Kidney glomerular epithelial cell (primary cell): ENCODE measurements at regions not wholly inside any gene's neighbourhood (a gene's known extent, or its start where the extent isn't known, plus 50 kb on each side); places are given as distances from the start of the nearest gene placed in this dataset.

ENCODE experiments used
- DNase-seq: peaks from one replicate; lab custom pipeline; 2025; lab: John Stamatoyannopoulos, UW

DNA sequence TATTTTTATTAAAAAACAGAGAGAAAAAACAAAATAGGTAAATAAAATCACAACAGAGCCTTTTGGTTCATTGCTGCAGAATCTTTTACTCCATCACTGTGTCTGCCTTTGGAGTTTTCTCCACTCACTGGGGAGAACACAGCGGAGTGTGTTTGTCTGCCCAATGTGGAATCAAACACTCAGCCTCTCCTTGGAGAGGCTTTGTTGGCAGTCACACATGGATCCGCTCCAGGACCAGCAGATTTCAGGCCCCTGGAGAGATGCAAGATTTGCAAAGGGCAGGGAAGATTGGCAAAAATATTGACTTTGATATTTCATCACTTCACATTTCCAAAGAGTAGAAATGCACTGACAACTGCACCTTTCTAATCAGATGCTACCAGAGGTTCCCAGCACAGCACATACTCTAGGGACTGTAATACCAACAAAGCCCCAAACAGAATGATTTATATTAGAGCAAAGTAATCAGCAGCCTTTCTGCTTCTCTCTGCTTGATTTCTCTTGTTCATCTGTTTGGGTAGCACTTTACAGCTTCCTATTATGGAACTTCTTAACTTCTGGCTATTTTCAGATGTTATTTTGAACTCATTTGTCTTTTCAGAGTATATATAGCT, 1898.8 kb upstream of the PIK3C3 start:
- DNase-seq, result no peak

DNA sequence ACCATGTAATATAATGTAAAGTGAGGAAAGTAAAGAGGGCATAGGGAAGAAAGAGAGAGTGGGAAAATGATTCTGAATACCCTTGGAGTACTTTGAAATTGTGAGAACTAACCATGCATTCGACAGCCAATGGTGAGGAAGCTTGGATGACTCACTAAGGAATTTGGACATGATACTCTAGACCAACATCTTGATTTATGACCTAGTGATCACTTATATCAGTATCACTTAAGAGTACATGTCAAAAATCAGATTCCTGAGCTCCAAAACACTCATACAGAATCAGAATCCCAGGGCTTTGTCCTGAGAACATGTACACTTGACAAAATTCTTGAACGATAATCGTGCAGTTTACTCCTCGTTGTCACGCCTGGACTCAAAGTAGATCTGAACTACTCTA, 1899.8 kb upstream of the PIK3C3 start:
- peak; percentile 9 for DNase-seq

DNA sequence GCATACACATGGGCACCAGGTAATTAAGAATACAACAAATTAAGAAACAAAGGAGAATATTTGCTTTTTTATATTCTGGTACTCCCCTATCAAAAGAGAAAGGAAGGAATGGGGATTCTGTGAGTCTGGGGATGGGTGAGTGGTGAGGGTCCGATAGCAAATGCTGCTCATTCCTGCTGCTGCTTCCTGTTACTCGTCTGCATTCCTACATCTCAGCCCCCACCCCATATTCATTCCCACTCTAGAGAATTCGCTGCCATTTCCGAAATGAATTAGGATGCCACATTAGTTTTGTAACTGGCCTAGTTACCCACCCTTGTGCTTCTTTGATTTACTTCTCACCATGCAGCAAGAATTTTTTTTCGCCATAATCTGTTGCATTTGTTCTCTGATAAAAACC, 1905.3 kb upstream of the PIK3C3 start:
- DNase-seq, result no peak

- no peak for DNase-seq
These were observed 1906.0 kb upstream of the PIK3C3 start for GRCh38 chr18:40048886-40049650.

DNA sequence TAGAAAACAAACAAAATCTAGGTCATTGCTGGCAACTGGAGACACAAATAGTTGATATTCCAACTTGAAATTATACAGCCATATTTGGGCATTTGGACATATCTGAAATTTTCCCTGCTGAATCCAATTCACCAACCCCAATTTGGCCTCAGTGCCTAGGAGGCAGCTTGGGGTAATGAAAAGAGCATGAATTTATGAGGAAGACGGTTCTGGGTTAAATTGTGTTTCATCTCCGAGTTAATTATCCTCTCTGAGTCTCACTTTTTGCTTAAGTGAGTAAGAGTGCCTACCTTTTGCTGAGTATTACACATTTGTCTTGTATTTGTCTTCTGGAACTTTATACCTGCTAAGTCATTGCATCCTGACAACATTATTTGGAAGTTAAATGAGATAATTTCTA, 1906.8 kb upstream of the PIK3C3 start:
- DNase-seq, result no peak

GRCh38 chr18:40046596-40046995, 1908.4 kb upstream of the PIK3C3 start:
- no peak for DNase-seq

DNA sequence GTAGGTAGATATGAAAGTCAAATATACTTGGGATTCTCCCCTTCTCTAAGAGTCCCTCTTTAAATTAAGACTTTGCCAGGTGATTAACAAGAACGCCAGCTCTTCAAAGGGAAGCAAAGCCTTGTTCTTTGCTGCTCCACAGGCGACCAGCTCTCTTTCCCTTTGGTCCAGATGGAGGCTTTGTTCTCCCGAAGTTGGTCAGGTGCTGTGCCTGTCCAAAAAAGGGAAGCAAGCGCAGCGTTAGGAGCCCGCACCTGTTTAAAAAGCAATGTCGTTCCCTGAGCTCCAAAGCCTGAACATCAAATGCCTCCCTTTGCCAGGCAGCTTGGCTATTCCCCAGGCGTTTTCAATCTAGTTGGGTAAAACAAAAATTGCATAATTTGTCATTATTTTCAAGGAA, 1913.1 kb upstream of the PIK3C3 start:
- DNase-seq, result no peak

DNA sequence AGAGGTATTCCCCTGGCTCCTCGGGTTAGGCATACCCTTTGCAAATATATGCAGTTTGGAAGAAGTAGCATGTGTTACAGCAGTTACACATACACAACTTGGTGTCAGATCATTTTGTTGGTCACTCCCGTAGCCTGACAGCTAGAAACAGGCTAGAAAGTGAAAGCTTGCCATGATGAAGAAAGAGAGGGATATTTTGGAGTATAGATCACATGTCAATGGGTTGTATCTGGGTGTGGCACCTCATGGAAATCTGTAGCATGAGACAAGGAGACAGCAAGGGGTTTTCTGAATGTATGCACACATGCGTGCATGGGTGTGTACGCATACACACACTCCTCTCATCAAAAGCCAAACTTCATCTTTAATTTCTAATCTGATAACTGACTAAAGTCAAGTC, 1914.5 kb upstream of the PIK3C3 start:
- DNase-seq, result no peak

DNA sequence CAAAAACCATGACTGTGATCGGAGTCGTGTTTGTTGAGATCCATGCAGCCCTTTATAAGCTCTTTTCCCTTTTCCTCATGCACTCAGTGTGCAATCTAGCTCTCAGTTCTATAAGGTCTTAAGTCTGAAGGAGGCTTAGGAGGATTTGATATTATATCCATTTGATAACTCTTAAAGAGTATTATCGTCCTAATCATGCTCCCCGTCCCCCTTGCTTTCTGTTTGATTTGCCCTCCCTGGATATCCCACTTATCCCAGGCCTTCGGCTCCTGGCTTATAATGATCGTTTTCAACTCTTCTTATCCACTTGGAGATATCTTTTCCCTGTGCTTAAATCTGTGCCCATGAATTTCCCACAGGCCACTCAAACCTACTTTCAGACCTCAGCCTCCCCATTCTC, 1917.7 kb upstream of the PIK3C3 start:
- DNase-seq, result no peak

- DNase-seq, result no peak
These were observed 1918.2 kb upstream of the PIK3C3 start for GRCh38 chr18:40036861-40037260.

- no peak for DNase-seq
These were observed 1919.1 kb upstream of the PIK3C3 start for GRCh38 chr18:40035966-40036365.

- DNase-seq, result no peak
These were observed 1923.0 kb upstream of the PIK3C3 start for GRCh38 chr18:40032076-40032475.

DNA sequence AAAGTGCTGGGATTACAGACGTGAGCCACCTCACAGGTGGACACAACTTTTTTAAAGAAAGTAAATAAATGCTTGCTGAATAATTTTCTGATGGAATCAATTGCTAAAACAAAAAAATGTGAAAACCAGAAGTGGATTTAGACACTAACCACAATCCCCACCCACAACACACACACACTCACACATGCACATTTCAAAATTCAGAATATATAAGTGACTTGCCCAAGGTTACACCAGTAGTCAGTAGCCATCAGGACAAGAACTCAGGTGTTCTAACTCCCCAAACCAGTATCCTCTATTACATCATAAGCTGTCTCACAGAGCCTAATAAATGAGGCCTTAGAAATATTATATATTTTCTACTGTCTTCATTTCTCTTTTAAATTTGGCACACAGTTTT, 1923.6 kb upstream of the PIK3C3 start:
- DNase-seq, result no peak

- DNase-seq, result no peak
These were observed 1935.1 kb upstream of the PIK3C3 start for GRCh38 chr18:40019797-40020392.

DNA sequence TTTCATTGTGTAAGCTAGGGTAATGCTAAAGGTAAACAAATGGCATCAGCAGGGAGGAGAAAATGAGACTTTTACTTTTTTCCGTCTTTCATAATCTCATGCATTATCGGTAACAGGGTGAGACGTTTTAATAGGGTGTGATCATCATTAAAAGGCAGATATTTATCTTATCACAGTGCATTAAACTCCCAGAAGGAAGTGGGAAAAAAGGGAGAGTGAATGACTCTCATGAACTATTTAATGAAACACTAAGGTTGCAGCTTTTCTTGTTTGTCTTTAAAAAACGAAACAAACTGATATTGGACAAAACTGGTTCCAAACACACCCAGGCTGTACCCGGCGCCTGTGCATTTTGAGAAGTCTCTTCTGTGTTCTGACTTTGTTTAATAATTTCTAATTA, 1936.8 kb upstream of the PIK3C3 start:
- no peak for DNase-seq

DNA sequence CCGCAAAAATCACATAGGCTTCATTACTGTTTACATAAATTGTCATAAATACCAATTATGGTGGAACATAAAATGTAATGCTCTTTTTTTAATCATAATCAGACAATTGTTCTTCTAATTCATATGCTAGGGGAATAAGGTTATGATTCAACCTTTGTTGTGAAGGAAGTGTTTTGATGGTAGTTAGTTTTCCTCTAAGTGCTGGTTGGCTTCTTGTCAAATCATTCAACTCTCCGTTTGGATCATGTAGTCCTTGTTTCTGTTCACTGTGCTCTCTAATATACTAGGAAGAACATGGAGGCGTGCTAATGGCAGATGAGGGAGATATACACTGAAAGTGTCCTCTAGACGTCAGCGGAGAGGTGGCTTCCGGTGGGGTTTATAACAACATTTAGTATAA, 1938.0 kb upstream of the PIK3C3 start:
- DNase-seq, result no peak

DNA sequence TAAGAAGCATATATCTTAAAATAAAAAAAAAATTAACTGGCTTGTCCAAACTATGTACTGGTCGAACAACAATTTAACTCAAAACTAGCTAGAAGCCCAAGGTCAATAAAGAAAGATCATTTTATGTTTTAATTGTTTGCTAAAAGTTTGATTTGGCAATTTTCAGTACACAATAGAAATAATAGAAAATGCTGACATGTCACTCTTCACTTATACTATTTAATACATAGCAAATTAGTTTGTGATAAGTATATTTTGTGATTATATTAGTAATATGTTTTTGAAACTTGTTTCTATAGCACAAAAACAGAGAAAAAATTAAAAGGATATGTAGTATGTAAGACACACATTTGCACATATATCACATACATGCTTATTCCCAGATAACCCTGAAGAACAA, 1938.6 kb upstream of the PIK3C3 start:
- no peak for DNase-seq

GRCh38 chr18:40013001-40013609, 1941.9 kb upstream of the PIK3C3 start:
- DNase-seq, result no peak

DNA sequence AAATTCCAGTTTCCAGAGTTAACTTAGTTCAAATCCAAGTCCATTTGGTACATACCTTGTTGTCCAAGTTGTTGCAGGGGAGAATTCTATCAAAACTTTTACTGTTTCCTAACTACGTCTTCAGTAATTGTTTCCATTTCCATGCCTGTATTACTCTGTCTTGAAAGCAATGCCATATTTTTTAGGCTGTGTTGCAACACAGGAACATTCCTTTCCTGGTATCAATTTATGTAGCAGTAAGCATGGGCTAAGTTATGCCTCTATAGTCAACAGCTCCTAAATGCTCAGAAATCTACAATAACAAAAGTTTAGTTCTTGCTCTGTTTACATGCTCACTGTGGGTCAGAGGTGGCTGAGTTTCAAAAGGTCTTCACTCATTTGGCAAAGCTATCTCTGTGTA, 1943.8 kb upstream of the PIK3C3 start:
- DNase-seq, result no peak

DNA sequence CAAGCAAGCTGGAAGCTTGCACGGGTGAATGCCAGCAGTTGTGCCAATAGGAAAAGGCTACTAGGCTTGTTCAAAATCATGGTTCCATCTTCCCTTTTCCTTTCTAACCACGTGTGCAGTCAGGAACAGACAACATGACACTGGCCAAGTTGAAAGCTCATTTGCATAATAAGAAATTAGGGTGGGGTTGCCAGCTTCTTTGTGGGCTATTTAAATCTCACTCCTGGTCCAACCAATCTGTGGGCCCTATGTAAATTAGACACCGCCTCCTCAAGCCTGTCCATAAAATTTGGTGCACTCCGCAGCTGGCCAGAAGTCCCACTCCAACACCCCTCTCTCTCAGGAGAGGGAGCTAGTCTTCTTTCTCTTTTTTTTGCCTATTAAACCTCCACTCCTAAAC, 1948.4 kb upstream of the PIK3C3 start:
- DNase-seq, result no peak

DNA sequence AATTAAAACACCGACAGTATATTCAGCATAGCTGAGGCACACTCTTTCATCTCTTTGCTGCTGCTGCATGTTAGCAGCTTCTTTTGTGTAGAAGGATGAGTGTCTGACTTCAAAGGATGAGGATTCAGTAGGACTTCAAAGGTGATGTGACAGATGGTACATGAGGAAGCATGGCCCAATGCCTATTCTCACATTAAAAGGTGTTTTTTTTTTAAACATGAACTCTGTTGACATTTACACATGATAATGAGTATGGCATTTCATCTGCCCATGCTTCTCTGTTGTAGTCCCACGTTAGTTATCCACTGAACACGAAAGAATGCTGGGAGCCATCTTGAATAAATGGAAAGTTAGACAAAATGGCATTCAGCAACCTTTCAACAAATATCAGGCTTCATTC, 1950.8 kb upstream of the PIK3C3 start:
- DNase-seq, result no peak

GRCh38 chr18:39998317-39998716, 1956.7 kb upstream of the PIK3C3 start:
- DNase-seq, result no peak

- no peak for DNase-seq
These were observed 1960.5 kb upstream of the PIK3C3 start for GRCh38 chr18:39994498-39994897.
